HEK293 (cell line): ENCODE measurements at regions not wholly inside any gene's neighbourhood (a gene's known extent, or its start where the extent isn't known, plus 50 kb on each side); places are given as distances from the start of the nearest gene placed in this dataset.

ENCODE experiments used
- CTCF ChIA-PET: fragments of 350-600 bp; formaldehyde crosslinking; extraction: SDS; loops from one replicate; lab custom pipeline; 2021; ENCODE audit warnings: antibody characterized with exemption; lab: Yijun Ruan, JAX
- POLR2A ChIA-PET: fragments of 300-600 bp; formaldehyde crosslinking; extraction: SDS; loops from one replicate; lab custom pipeline; 2020; ENCODE audit warnings: antibody characterized with exemption, inconsistent platforms; lab: Yijun Ruan, JAX
- H3K27ac ChIP-seq: fragments of 200-500 bp; sonication (Bioruptor generic); 2 replicates; pipeline ENCODE4 v1.5.1; 2014; ENCODE audit warnings: low read depth, low read length, control low read depth, inconsistent platforms; ENCODE audit errors: extremely low read depth
- H3K36me3 ChIP-seq, 2 experiments: fragments of 200-500 bp in 1 of 2; sonication (Bioruptor generic) in 1 of 2; 1 replicate in 1 of 2; 2 replicates in 1 of 2; pipeline ENCODE4 v1.5.1; 2014 to 2017; ENCODE audit warnings: inconsistent platforms in 2 of 2, low read length in 2 of 2; ENCODE audit not compliant: control insufficient read depth in 2 of 2, insufficient read depth in 1 of 2
- H3K4me1 ChIP-seq: fragments of 200-500 bp; sonication (Bioruptor generic); 2 replicates; pipeline ENCODE4 v1.5.1; 2014; ENCODE audit warnings: mild to moderate bottlenecking, low read length, inconsistent platforms; ENCODE audit not compliant: control insufficient read depth, insufficient read depth
- H3K4me3 ChIP-seq: 2 replicates; pipeline ENCODE4 v1.5.1; 2011; ENCODE audit warnings: low read depth, mild to moderate bottlenecking, control low read depth, low read length, moderate library complexity
- H3K9me3 ChIP-seq: fragments of 200-500 bp; sonication (Bioruptor generic); 2 replicates; pipeline ENCODE4 v1.5.1; 2014; ENCODE audit warnings: low read depth, low read length, inconsistent platforms; ENCODE audit not compliant: control insufficient read depth, insufficient read depth
- PRDM4 ChIP-seq: fragments of 450-650 bp; formaldehyde crosslinking; IDR thresholded peaks from 2 replicates; pipeline ENCODE4 v1.5.1; 2017; ENCODE audit warnings: missing biosample characterization, missing genetic modification characterization
- SALL2 ChIP-seq: fragments of 450-650 bp; formaldehyde crosslinking; IDR thresholded peaks from 2 replicates; pipeline ENCODE4 v1.5.0; 2017; ENCODE audit warnings: missing biosample characterization, mild to moderate bottlenecking, missing genetic modification characterization, borderline replicate concordance
- YY2 ChIP-seq: fragments of 450-650 bp; formaldehyde crosslinking; IDR thresholded peaks from 2 replicates; pipeline ENCODE4 v1.5.1; 2016; ENCODE audit warnings: missing biosample characterization, missing genetic modification characterization
- ZNF133 ChIP-seq: fragments of 450-650 bp; formaldehyde crosslinking; IDR thresholded peaks from 2 replicates; pipeline ENCODE4 v1.5.1; 2016; ENCODE audit warnings: missing biosample characterization, missing genetic modification characterization
- ZNF311 ChIP-seq: fragments of 450-650 bp; formaldehyde crosslinking; IDR thresholded peaks from 2 replicates; pipeline ENCODE4 v1.5.1; 2017; ENCODE audit warnings: missing biosample characterization, missing genetic modification characterization, borderline replicate concordance
- ZNF473 ChIP-seq: fragments of 450-650 bp; formaldehyde crosslinking; IDR thresholded peaks from 2 replicates; pipeline ENCODE4 v1.5.1; 2017; ENCODE audit warnings: missing biosample characterization, missing genetic modification characterization
- ZNF529 ChIP-seq: fragments of 450-650 bp; formaldehyde crosslinking; IDR thresholded peaks from 2 replicates; pipeline ENCODE4 v1.5.1; 2017; ENCODE audit warnings: missing genetic modification characterization, missing biosample characterization; ENCODE audit not compliant: insufficient replicate concordance
- ZNF544 ChIP-seq: fragments of 450-650 bp; formaldehyde crosslinking; IDR thresholded peaks from 2 replicates; pipeline ENCODE4 v1.5.0; 2017; ENCODE audit warnings: missing biosample characterization, missing genetic modification characterization
- ZNF560 ChIP-seq: fragments of 450-650 bp; formaldehyde crosslinking; IDR thresholded peaks from 2 replicates; pipeline ENCODE4 v1.5.1; 2017; ENCODE audit warnings: missing biosample characterization, missing genetic modification characterization, borderline replicate concordance
- ZNF776 ChIP-seq: fragments of 450-650 bp; formaldehyde crosslinking; IDR thresholded peaks from 2 replicates; pipeline ENCODE4 v1.5.0; 2017; ENCODE audit warnings: missing biosample characterization, missing genetic modification characterization, borderline replicate concordance
- ZNF785 ChIP-seq: fragments of 450-650 bp; formaldehyde crosslinking; IDR thresholded peaks from 2 replicates; pipeline ENCODE4 v1.5.1; 2016; ENCODE audit warnings: missing biosample characterization, missing genetic modification characterization
- ZSCAN4 ChIP-seq: fragments of 450-650 bp; formaldehyde crosslinking; IDR thresholded peaks from 2 replicates; pipeline ENCODE4 v1.5.1; 2017; ENCODE audit warnings: missing biosample characterization, missing genetic modification characterization
- TF ChIP-seq, protein P1 (sequence below): fragments of 450-650 bp; formaldehyde crosslinking; IDR thresholded peaks from 2 replicates; pipeline ENCODE4 v1.5.1; 2016; ENCODE audit warnings: missing biosample characterization, missing genetic modification characterization, borderline replicate concordance
- TF ChIP-seq, protein P2 (sequence below): fragments of 450-650 bp; formaldehyde crosslinking; IDR thresholded peaks from 2 replicates; pipeline ENCODE4 v1.5.1; 2016; ENCODE audit warnings: missing biosample characterization, missing genetic modification characterization
- TF ChIP-seq, protein P3 (sequence below): fragments of 450-650 bp; formaldehyde crosslinking; IDR thresholded peaks from 2 replicates; pipeline ENCODE4 v1.5.1; 2016; ENCODE audit warnings: missing biosample characterization, missing genetic modification characterization

- Histone ChIP-seq H3K4me1 (no peaks in the 10 kb centered on the region), H3K9me3 (no peaks in the 10 kb centered on the region), H3K36me3 (no peaks in the 10 kb centered on the region), H3K27ac (no peak overlapping the region), H3K4me3 (no peak overlapping the region)
- TF ChIP-seq, protein P1, sequence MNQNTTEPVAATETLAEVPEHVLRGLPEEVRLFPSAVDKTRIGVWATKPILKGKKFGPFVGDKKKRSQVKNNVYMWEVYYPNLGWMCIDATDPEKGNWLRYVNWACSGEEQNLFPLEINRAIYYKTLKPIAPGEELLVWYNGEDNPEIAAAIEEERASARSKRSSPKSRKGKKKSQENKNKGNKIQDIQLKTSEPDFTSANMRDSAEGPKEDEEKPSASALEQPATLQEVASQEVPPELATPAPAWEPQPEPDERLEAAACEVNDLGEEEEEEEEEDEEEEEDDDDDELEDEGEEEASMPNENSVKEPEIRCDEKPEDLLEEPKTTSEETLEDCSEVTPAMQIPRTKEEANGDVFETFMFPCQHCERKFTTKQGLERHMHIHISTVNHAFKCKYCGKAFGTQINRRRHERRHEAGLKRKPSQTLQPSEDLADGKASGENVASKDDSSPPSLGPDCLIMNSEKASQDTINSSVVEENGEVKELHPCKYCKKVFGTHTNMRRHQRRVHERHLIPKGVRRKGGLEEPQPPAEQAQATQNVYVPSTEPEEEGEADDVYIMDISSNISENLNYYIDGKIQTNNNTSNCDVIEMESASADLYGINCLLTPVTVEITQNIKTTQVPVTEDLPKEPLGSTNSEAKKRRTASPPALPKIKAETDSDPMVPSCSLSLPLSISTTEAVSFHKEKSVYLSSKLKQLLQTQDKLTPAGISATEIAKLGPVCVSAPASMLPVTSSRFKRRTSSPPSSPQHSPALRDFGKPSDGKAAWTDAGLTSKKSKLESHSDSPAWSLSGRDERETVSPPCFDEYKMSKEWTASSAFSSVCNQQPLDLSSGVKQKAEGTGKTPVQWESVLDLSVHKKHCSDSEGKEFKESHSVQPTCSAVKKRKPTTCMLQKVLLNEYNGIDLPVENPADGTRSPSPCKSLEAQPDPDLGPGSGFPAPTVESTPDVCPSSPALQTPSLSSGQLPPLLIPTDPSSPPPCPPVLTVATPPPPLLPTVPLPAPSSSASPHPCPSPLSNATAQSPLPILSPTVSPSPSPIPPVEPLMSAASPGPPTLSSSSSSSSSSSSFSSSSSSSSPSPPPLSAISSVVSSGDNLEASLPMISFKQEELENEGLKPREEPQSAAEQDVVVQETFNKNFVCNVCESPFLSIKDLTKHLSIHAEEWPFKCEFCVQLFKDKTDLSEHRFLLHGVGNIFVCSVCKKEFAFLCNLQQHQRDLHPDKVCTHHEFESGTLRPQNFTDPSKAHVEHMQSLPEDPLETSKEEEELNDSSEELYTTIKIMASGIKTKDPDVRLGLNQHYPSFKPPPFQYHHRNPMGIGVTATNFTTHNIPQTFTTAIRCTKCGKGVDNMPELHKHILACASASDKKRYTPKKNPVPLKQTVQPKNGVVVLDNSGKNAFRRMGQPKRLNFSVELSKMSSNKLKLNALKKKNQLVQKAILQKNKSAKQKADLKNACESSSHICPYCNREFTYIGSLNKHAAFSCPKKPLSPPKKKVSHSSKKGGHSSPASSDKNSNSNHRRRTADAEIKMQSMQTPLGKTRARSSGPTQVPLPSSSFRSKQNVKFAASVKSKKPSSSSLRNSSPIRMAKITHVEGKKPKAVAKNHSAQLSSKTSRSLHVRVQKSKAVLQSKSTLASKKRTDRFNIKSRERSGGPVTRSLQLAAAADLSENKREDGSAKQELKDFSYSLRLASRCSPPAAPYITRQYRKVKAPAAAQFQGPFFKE (tag by site-specific recombination): 0 out of 2 replicates have a peak, but pooled peaks have one; percentile 60
- TF ChIP-seq ZNF133: 0 out of 2 replicates have a peak, but pooled peaks have one; percentile 12
- no peak for TF ChIP-seq ZNF544 (tag by site-specific recombination)
- TF ChIP-seq ZNF311 (tag by site-specific recombination): peak; percentile 60; the same call in 1 of the 2 replicates
- no peak for TF ChIP-seq YY2 (tag by site-specific recombination)
- TF ChIP-seq ZNF785: 0 out of 2 replicates have a peak, but pooled peaks have one; percentile 9
- 0 out of 2 replicates have a peak, but pooled peaks have one; percentile 31 for TF ChIP-seq SALL2 (tag by site-specific recombination)
- TF ChIP-seq ZNF776 (tag by site-specific recombination): peak; percentile 63
- TF ChIP-seq PRDM4: no peak
- 0 out of 2 replicates have a peak, but pooled peaks have one; percentile 30 for TF ChIP-seq ZNF473
- TF ChIP-seq, protein P2, sequence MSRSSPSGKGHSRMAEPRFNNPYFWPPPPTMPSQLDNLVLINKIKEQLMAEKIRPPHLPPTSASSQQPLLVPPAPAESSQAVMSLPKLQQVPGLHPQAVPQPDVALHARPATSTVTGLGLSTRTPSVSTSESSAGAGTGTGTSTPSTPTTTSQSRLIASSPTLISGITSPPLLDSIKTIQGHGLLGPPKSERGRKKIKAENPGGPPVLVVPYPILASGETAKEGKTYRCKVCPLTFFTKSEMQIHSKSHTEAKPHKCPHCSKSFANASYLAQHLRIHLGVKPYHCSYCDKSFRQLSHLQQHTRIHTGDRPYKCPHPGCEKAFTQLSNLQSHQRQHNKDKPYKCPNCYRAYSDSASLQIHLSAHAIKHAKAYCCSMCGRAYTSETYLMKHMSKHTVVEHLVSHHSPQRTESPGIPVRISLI (tag by site-specific recombination): no peak
- TF ChIP-seq ZNF560: 0 out of 2 replicates have a peak, but pooled peaks have one; percentile 4
- TF ChIP-seq ZSCAN4: peak; percentile 89
- ChIA-PET CTCF (no interaction called here), POLR2A (no interaction called here)
Measured at GRCh38 chr9:126204708-126205225, 121.9 kb upstream of the MVB12B start.

DNA sequence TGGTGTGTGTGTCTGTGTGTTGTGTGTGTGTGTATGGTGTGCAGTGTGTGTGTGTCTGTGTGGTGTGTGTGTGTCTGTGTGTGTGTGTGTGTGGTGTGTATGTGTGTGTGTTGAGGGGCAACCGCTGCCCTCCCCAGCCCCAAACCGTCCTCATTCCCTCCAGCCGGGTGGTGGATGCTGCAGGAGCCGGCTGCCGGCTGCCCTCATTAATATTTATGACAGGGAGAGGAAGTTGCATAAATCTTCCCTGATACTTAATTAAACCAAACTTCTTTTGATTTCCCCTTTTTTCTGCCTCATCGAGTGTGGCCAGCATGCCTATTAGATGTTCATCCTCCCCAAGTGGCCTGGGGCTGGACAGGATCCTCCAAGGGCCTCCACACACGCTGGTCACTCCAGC, 121.4 kb upstream of the MVB12B start:
- Histone ChIP-seq H3K36me3 (no peaks in the 10 kb centered on the region), H3K9me3 (no peaks in the 10 kb centered on the region), H3K4me3 (no peak overlapping the region), H3K27ac (no peak overlapping the region), H3K4me1 (no peaks in the 10 kb centered on the region)
- ChIA-PET CTCF (no interaction called here), POLR2A (interaction anchor here (0.6 kb wide), 1 partner anchor 19 kb away, joined by 3 read pairs; no protein-coding TSS in a partner anchor)
- TF ChIP-seq ZNF529 (tag by site-specific recombination): no peak
- TF ChIP-seq, protein P1 (tag by site-specific recombination): no peak
- TF ChIP-seq, protein P3, sequence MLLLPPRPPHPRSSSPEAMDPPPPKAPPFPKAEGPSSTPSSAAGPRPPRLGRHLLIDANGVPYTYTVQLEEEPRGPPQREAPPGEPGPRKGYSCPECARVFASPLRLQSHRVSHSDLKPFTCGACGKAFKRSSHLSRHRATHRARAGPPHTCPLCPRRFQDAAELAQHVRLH (tag by site-specific recombination): no peak
